GM12878 (cell line): ENCODE measurements at regions not wholly inside any gene's neighbourhood (a gene's known extent, or its start where the extent isn't known, plus 50 kb on each side); places are given as distances from the start of the nearest gene placed in this dataset.

Experiments
- ATAC-seq: fragments of 200-7000 bp; cut with Tn5 transposase; 3 replicates; pipeline ENCODE4 v1.9.1; 2020; ENCODE audit warnings: mild to moderate bottlenecking, moderate library complexity
- BruUV-seq: library from RNA; stranded (reverse); fragments of 400-500 nt; replicated peaks from 2 replicates; lab custom pipeline; 2021; lab: Mats Ljungman, UMichigan
- CTCF ChIA-PET: fragments of 300-600 bp; sonication (Branson Sonifier 250); formaldehyde crosslinking; extraction: SDS; loops from one replicate; lab custom pipeline; 2021; ENCODE audit warnings: inconsistent platforms; lab: Yijun Ruan, JAX
- POLR2A ChIA-PET: fragments of 350-600 bp; formaldehyde crosslinking; extraction: SDS; loops from one replicate; lab custom pipeline; 2021; ENCODE audit warnings: inconsistent platforms; lab: Charles Lee
- RAD21 ChIA-PET: fragments of 300-600 bp; sonication (Branson Sonifier 250); formaldehyde crosslinking; loops from one replicate; lab custom pipeline; 2023; ENCODE audit warnings: antibody characterized with exemption; ENCODE audit not compliant: unreplicated experiment; lab: Charles Lee
- SMC1A ChIA-PET: fragments of 300-600 bp; sonication (Branson Sonifier 250); formaldehyde crosslinking; loops from one replicate; lab custom pipeline; 2023; ENCODE audit not compliant: unreplicated experiment, uncharacterized antibody; lab: Charles Lee
- DNase-seq: peaks from one replicate; pipeline ENCODE4 v3.0.0-alpha.2; 2011; ENCODE audit warnings: low read depth, low spot score
- FAIRE-seq: peaks from 3 replicates; lab custom pipeline; 2011; peaks lifted over from hg19 to GRCh38; lab: Jason Lieb, UNC
- H2AFZ ChIP-seq: 2 replicates; pipeline ENCODE4 v1.6.0; 2011; ENCODE audit warnings: low read depth, low read length, control low read depth; ENCODE audit not compliant: control insufficient read depth
- H3K27ac ChIP-seq: 2 replicates; pipeline ENCODE4 v1.5.1; 2011; ENCODE audit warnings: control low read depth; ENCODE audit not compliant: control insufficient read depth, insufficient read depth
- H3K27me3 ChIP-seq, 2 experiments: replicated peaks in 1 of 2; 2 replicates each; pipeline versions ENCODE4 v1.6.0 to v1.6.1; 2011; ENCODE audit warnings: low read length in 1 of 2; ENCODE audit not compliant: control insufficient read depth in 2 of 2, insufficient read depth in 2 of 2
- H3K36me3 ChIP-seq, 2 experiments: 2 replicates each; pipeline ENCODE4 v1.5.1; 2011; ENCODE audit warnings: low read length in 1 of 2; ENCODE audit not compliant: control insufficient read depth in 2 of 2, insufficient read depth in 2 of 2
- H3K4me1 ChIP-seq: 2 replicates; pipeline ENCODE4 v1.6.1; 2011; ENCODE audit warnings: mild to moderate bottlenecking, low read length, moderate library complexity, mixed read lengths; ENCODE audit not compliant: control insufficient read depth, insufficient read depth
- H3K4me2 ChIP-seq: 2 replicates; pipeline ENCODE4 v1.6.0; 2011; ENCODE audit warnings: control low read depth; ENCODE audit not compliant: control insufficient read depth, insufficient read depth
- H3K4me3 ChIP-seq: fragments of 200-600 bp; sonication (generic); 2 replicates; pipeline ENCODE4 v1.5.1; 2016
- H3K79me2 ChIP-seq: 2 replicates; pipeline ENCODE4 v1.6.0; 2011; ENCODE audit warnings: low read length; ENCODE audit not compliant: control insufficient read depth, insufficient read depth
- H3K9ac ChIP-seq: 2 replicates; pipeline ENCODE4 v1.8.0; 2011; ENCODE audit warnings: low read length, control low read depth, mixed read lengths; ENCODE audit not compliant: control insufficient read depth, insufficient read depth
- H3K9me3 ChIP-seq: replicated peaks from 3 replicates; pipeline ENCODE4 v1.5.1; 2011; ENCODE audit warnings: mild to moderate bottlenecking, low read length; ENCODE audit not compliant: control insufficient read depth, insufficient read depth
- H4K20me1 ChIP-seq: 2 replicates; pipeline ENCODE4 v1.6.0; 2011; ENCODE audit not compliant: control insufficient read depth, insufficient read depth
- ETV6 ChIP-seq, 2 experiments: fragments of 450-650 bp in 1 of 2; IDR thresholded peaks in 1 of 2; conservative IDR thresholded peaks in 1 of 2; 2 replicates each; pipeline ENCODE4 v1.6.1; 2014; ENCODE audit warnings: antibody characterized with exemption in 1 of 2, borderline replicate concordance in 1 of 2, low read depth in 1 of 2, mild to moderate bottlenecking in 1 of 2, moderate library complexity in 1 of 2
- PAX5 ChIP-seq: IDR thresholded peaks from 2 replicates; pipeline ENCODE4 v1.6.1; 2011; ENCODE audit warnings: low read depth, low read length, borderline replicate concordance
- RBBP5 ChIP-seq: fragments of 200-600 bp; sonication (generic); conservative IDR thresholded peaks from 2 replicates; pipeline ENCODE4 v1.6.1; 2016
- SP1 ChIP-seq: IDR thresholded peaks from one replicate; pipeline ENCODE4 v1.6.1; 2011; ENCODE audit warnings: low read depth, low read length
- TCF7 ChIP-seq: IDR thresholded peaks from 2 replicates; pipeline ENCODE4 v1.6.1; 2014; ENCODE audit warnings: antibody characterized with exemption, borderline replicate concordance
- ZNF24 ChIP-seq: fragments of 450-650 bp; IDR thresholded peaks from 2 replicates; pipeline ENCODE4 v1.6.1; 2017; ENCODE audit warnings: antibody characterized with exemption, mild to moderate bottlenecking
- WGBS: methylation state at CpG from one replicate; pipeline ENCODE4 v1.1.6; 2016; ENCODE audit warnings: low lambda C conversion rate; ENCODE audit not compliant: insufficient replicate concordance, insufficient coverage; ENCODE audit errors: missing lambda C conversion rate; 5-methylcytosine and 5-hydroxymethylcytosine counted together
- in situ Hi-C: fragments of 300-500 bp; cut with MboI; formaldehyde crosslinking; loops from 9 replicates; pipeline ENCODE4 v1.14.3; 2018; ENCODE audit warnings: mixed read lengths
- intact Hi-C: fragments of 100-400 bp; cut with micrococcal nuclease; formaldehyde crosslinking; loops from one replicate; pipeline ENCODE4 v1.14.2; 2022; ENCODE audit not compliant: unreplicated experiment
- TF ChIP-seq, protein P1 (sequence below): fragments of 450-650 bp; formaldehyde crosslinking; IDR thresholded peaks from 2 replicates; pipeline ENCODE4 v1.4.0; 2022; ENCODE audit warnings: mild to moderate bottlenecking, moderate library complexity
- TF ChIP-seq, protein P2 (sequence below): IDR thresholded peaks from 2 replicates; pipeline ENCODE4 v1.6.1; 2011; ENCODE audit warnings: mild to moderate bottlenecking, low read depth, low read length, moderate library complexity; ENCODE audit not compliant: insufficient replicate concordance
- TF ChIP-seq, protein P3 (sequence below): fragments of 450-650 bp; IDR thresholded peaks from 2 replicates; pipeline ENCODE4 v1.6.1; 2017; ENCODE audit warnings: mild to moderate bottlenecking, moderate library complexity
- TF ChIP-seq, protein P4 (sequence below): fragments of 450-650 bp; IDR thresholded peaks from 2 replicates; pipeline ENCODE4 v1.6.1; 2017; ENCODE audit warnings: antibody characterized with exemption, mild to moderate bottlenecking, moderate library complexity

DNA sequence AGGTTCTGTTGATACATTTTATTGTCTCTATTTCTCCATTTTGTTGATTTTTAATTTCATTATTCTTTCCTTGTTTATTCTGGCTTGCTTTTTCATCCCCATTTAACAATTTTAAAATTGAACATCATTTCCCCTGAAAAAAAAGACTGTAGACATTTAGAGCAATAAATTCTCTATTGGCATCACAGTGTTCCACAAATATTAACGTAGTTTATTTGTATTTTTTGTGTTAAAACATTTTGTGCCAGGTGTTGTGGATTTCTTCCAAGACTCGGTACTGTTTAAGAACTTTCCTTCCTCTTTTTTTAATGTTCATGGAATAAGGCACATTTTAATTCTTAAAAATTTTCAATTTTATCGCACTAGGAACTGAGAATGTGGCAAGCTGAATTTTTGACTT is 156.1 kb upstream of the NPY start:
- FAIRE-seq (no peak), ATAC-seq (no peak), DNase-seq (no peak)
- H3K9ac ChIP-seq = no peak overlapping the region
- no TSS peak for BruUV-seq
- in situ Hi-C loops = no loop called here
- ChIA-PET POLR2A (no interaction called here), CTCF (no interaction called here), RAD21 (no interaction called here), SMC1A (no interaction called here)
- no peaks in the 10 kb centered on the region for H3K4me1 ChIP-seq
- TF ChIP-seq SP1 (no peak), ZNF24 (no peak), PAX5 (no peak), TCF7 (no peak), ETV6 (conservative IDR thresholded peaks at IDR 0.05 in 1 of 2, IDR thresholded peaks at IDR 0.05 in 1 of 2; ENCODE audit: borderline replicate concordance in 1 of 2, low read depth in 1 of 2) (no peak), RBBP5 (no peak)
- TF ChIP-seq, protein P1, sequence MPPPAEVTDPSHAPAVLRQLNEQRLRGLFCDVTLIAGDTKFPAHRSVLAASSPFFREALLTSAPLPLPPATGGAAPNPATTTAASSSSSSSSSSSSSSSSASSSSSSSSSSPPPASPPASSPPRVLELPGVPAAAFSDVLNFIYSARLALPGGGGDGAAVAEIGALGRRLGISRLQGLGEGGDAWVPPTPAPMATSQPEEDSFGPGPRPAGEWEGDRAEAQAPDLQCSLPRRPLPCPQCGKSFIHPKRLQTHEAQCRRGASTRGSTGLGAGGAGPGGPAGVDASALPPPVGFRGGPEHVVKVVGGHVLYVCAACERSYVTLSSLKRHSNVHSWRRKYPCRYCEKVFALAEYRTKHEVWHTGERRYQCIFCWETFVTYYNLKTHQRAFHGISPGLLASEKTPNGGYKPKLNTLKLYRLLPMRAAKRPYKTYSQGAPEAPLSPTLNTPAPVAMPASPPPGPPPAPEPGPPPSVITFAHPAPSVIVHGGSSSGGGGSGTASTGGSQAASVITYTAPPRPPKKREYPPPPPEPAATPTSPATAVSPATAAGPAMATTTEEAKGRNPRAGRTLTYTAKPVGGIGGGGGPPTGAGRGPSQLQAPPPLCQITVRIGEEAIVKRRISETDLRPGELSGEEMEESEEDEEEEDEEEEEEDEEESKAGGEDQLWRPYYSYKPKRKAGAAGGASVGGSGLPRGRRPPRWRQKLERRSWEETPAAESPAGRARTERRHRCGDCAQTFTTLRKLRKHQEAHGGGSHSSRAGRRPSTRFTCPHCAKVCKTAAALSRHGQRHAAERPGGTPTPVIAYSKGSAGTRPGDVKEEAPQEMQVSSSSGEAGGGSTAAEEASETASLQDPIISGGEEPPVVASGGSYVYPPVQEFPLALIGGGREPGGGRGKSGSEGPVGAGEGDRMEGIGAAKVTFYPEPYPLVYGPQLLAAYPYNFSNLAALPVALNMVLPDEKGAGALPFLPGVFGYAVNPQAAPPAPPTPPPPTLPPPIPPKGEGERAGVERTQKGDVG (CRISPR knock-in tag) = no peak
- TF ChIP-seq, protein P2, sequence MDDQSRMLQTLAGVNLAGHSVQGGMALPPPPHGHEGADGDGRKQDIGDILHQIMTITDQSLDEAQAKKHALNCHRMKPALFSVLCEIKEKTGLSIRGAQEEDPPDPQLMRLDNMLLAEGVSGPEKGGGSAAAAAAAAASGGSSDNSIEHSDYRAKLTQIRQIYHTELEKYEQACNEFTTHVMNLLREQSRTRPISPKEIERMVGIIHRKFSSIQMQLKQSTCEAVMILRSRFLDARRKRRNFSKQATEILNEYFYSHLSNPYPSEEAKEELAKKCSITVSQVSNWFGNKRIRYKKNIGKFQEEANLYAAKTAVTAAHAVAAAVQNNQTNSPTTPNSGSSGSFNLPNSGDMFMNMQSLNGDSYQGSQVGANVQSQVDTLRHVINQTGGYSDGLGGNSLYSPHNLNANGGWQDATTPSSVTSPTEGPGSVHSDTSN = no peak
- TF ChIP-seq, protein P3, sequence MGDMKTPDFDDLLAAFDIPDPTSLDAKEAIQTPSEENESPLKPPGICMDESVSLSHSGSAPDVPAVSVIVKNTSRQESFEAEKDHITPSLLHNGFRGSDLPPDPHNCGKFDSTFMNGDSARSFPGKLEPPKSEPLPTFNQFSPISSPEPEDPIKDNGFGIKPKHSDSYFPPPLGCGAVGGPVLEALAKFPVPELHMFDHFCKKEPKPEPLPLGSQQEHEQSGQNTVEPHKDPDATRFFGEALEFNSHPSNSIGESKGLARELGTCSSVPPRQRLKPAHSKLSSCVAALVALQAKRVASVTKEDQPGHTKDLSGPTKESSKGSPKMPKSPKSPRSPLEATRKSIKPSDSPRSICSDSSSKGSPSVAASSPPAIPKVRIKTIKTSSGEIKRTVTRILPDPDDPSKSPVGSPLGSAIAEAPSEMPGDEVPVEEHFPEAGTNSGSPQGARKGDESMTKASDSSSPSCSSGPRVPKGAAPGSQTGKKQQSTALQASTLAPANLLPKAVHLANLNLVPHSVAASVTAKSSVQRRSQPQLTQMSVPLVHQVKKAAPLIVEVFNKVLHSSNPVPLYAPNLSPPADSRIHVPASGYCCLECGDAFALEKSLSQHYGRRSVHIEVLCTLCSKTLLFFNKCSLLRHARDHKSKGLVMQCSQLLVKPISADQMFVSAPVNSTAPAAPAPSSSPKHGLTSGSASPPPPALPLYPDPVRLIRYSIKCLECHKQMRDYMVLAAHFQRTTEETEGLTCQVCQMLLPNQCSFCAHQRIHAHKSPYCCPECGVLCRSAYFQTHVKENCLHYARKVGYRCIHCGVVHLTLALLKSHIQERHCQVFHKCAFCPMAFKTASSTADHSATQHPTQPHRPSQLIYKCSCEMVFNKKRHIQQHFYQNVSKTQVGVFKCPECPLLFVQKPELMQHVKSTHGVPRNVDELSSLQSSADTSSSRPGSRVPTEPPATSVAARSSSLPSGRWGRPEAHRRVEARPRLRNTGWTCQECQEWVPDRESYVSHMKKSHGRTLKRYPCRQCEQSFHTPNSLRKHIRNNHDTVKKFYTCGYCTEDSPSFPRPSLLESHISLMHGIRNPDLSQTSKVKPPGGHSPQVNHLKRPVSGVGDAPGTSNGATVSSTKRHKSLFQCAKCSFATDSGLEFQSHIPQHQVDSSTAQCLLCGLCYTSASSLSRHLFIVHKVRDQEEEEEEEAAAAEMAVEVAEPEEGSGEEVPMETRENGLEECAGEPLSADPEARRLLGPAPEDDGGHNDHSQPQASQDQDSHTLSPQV = no peak
- TF ChIP-seq, protein P4, sequence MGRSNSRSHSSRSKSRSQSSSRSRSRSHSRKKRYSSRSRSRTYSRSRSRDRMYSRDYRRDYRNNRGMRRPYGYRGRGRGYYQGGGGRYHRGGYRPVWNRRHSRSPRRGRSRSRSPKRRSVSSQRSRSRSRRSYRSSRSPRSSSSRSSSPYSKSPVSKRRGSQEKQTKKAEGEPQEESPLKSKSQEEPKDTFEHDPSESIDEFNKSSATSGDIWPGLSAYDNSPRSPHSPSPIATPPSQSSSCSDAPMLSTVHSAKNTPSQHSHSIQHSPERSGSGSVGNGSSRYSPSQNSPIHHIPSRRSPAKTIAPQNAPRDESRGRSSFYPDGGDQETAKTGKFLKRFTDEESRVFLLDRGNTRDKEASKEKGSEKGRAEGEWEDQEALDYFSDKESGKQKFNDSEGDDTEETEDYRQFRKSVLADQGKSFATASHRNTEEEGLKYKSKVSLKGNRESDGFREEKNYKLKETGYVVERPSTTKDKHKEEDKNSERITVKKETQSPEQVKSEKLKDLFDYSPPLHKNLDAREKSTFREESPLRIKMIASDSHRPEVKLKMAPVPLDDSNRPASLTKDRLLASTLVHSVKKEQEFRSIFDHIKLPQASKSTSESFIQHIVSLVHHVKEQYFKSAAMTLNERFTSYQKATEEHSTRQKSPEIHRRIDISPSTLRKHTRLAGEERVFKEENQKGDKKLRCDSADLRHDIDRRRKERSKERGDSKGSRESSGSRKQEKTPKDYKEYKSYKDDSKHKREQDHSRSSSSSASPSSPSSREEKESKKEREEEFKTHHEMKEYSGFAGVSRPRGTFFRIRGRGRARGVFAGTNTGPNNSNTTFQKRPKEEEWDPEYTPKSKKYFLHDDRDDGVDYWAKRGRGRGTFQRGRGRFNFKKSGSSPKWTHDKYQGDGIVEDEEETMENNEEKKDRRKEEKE = no peak
- no peak overlapping the region for H2AFZ ChIP-seq
- no peaks in the 10 kb centered on the region; a peak in 1 of 4 replicates for H3K27me3 ChIP-seq
- H3K36me3 ChIP-seq = no peaks in the 10 kb centered on the region
- WGBS = 30% methylated on average over 3 of the region's 3 CpGs
- no peak overlapping the region for H3K4me2 ChIP-seq
- no peak overlapping the region for H3K27ac ChIP-seq
- H3K4me3 ChIP-seq = no peak overlapping the region
- H3K79me2 ChIP-seq = no peaks in the 10 kb centered on the region
- intact Hi-C loops = no loop called here
- no peaks in the 10 kb centered on the region for H3K9me3 ChIP-seq
- H4K20me1 ChIP-seq = no peaks in the 10 kb centered on the region
